Activated naive CD4-positive, alpha-beta T cell treated with anti-CD3 and anti-CD28 coated beads for 36 hours (primary cell): ENCODE measurements at regions not wholly inside any gene's neighbourhood (a gene's known extent, or its start where the extent isn't known, plus 50 kb on each side); places are given as distances from the start of the nearest gene placed in this dataset.

Experiments used
- CTCF ChIA-PET: fragments of 350-600 bp; sonication (Branson Sonifier 250); formaldehyde crosslinking; loops from one replicate; lab custom pipeline; 2021; ENCODE audit warnings: antibody characterized with exemption; lab: Charles Lee
- DNase-seq: peaks from one replicate; pipeline ENCODE4 v3.0.0-alpha.2; 2020
- H3K27ac Mint-ChIP-seq: one replicate; pipeline ENCODE4 v1.8.0; 2021; ENCODE audit warnings: mild to moderate bottlenecking, mixed read lengths
- H3K27me3 Mint-ChIP-seq: one replicate; pipeline ENCODE4 v1.8.0; 2021; ENCODE audit warnings: low read depth, mixed read lengths
- H3K36me3 Mint-ChIP-seq: one replicate; pipeline ENCODE4 v1.8.0; 2021; ENCODE audit warnings: low read depth, mixed read lengths
- H3K4me1 Mint-ChIP-seq: one replicate; pipeline ENCODE4 v1.8.0; 2021; ENCODE audit warnings: low read depth, mixed read lengths
- H3K4me3 Mint-ChIP-seq: one replicate; pipeline ENCODE4 v1.8.0; 2021; ENCODE audit warnings: mild to moderate bottlenecking, moderate library complexity, mixed read lengths
- H3K9me3 Mint-ChIP-seq: one replicate; pipeline ENCODE4 v1.8.0; 2021; ENCODE audit warnings: mixed read lengths
- intact Hi-C: fragments of 100-400 bp; cut with micrococcal nuclease; formaldehyde crosslinking; loops from one replicate; pipeline ENCODE4 v1.15.1; 2023

- CTCF ChIA-PET: no interaction called here
- no peak for DNase-seq
- H3K27ac Mint-ChIP-seq: no peak overlapping the region
- intact Hi-C loops: no loop called here
- no peak overlapping the region for H3K4me3 Mint-ChIP-seq
- H3K36me3 Mint-ChIP-seq: no peaks in the 10 kb centered on the region
- H3K27me3 Mint-ChIP-seq: no peaks in the 10 kb centered on the region
- no peaks in the 10 kb centered on the region for H3K9me3 Mint-ChIP-seq
- H3K4me1 Mint-ChIP-seq: no peaks in the 10 kb centered on the region
These were observed 483.2 kb upstream of the GYPC start for GRCh38 chr2:126172631-126173184.

- no peak overlapping the region for H3K27ac Mint-ChIP-seq
- no peaks in the 10 kb centered on the region for H3K9me3 Mint-ChIP-seq
- no peak for DNase-seq
- CTCF ChIA-PET: interaction anchor here (0.6 kb wide), 1 partner anchor 18 kb away, joined by 5 read pairs; no protein-coding TSS in a partner anchor
- no peaks in the 10 kb centered on the region for H3K36me3 Mint-ChIP-seq
- intact Hi-C loops: no loop called here
- H3K4me1 Mint-ChIP-seq: no peaks in the 10 kb centered on the region
- H3K27me3 Mint-ChIP-seq: no peaks in the 10 kb centered on the region
- no peak overlapping the region for H3K4me3 Mint-ChIP-seq
These were observed 480.7 kb upstream of the GYPC start for GRCh38 chr2:126175222-126175621.

GRCh38 chr2:126177479-126177878 is 478.5 kb upstream of the GYPC start:
- Mint-ChIP-seq H3K27me3 (no peaks in the 10 kb centered on the region), H3K9me3 (no peaks in the 10 kb centered on the region), H3K36me3 (no peaks in the 10 kb centered on the region), H3K27ac (no peak overlapping the region), H3K4me1 (no peaks in the 10 kb centered on the region), H3K4me3 (no peak overlapping the region)
- intact Hi-C loops: no loop called here
- DNase-seq: no peak
- CTCF ChIA-PET: no interaction called here

- H3K4me3 Mint-ChIP-seq: no peak overlapping the region
- H3K27ac Mint-ChIP-seq: no peak overlapping the region
- CTCF ChIA-PET: no interaction called here
- no peaks in the 10 kb centered on the region for H3K4me1 Mint-ChIP-seq
- DNase-seq: no peak
- H3K36me3 Mint-ChIP-seq: no peaks in the 10 kb centered on the region
- intact Hi-C loops: no loop called here
- H3K9me3 Mint-ChIP-seq: no peaks in the 10 kb centered on the region
- peaks cover 6% of the 10 kb centered on the region for H3K27me3 Mint-ChIP-seq
These were observed 468.3 kb upstream of the GYPC start for GRCh38 chr2:126187668-126188067.

GRCh38 chr2:126189527-126189926 is 466.4 kb upstream of the GYPC start:
- Mint-ChIP-seq H3K36me3 (no peaks in the 10 kb centered on the region), H3K4me1 (no peaks in the 10 kb centered on the region), H3K27me3 (peaks cover 6% of the 10 kb centered on the region), H3K9me3 (no peaks in the 10 kb centered on the region), H3K27ac (no peak overlapping the region), H3K4me3 (no peak overlapping the region)
- no peak for DNase-seq
- intact Hi-C loops: no loop called here
- CTCF ChIA-PET: no interaction called here

- H3K27me3 Mint-ChIP-seq: no peaks in the 10 kb centered on the region
- no peaks in the 10 kb centered on the region for H3K36me3 Mint-ChIP-seq
- H3K27ac Mint-ChIP-seq: no peak overlapping the region
- DNase-seq: no peak
- H3K9me3 Mint-ChIP-seq: peaks cover 3% of the 10 kb centered on the region
- intact Hi-C loops: no loop called here
- CTCF ChIA-PET: no interaction called here
- H3K4me1 Mint-ChIP-seq: no peaks in the 10 kb centered on the region
- no peak overlapping the region for H3K4me3 Mint-ChIP-seq
These were observed 455.4 kb upstream of the GYPC start for GRCh38 chr2:126200538-126200937.

- H3K36me3 Mint-ChIP-seq: no peaks in the 10 kb centered on the region
- H3K4me3 Mint-ChIP-seq: no peak overlapping the region
- H3K27ac Mint-ChIP-seq: no peak overlapping the region
- H3K27me3 Mint-ChIP-seq: no peaks in the 10 kb centered on the region
- H3K9me3 Mint-ChIP-seq: no peaks in the 10 kb centered on the region
- intact Hi-C loops: no loop called here
- H3K4me1 Mint-ChIP-seq: no peaks in the 10 kb centered on the region
- no peak for DNase-seq
- CTCF ChIA-PET: no interaction called here
These were observed 447.7 kb upstream of the GYPC start for GRCh38 chr2:126208266-126208665.

GRCh38 chr2:126212735-126213134 is 443.2 kb upstream of the GYPC start:
- CTCF ChIA-PET: no interaction called here
- Mint-ChIP-seq H3K9me3 (no peaks in the 10 kb centered on the region), H3K36me3 (no peaks in the 10 kb centered on the region), H3K4me1 (no peaks in the 10 kb centered on the region), H3K27ac (no peak overlapping the region), H3K27me3 (peaks cover 3% of the 10 kb centered on the region), H3K4me3 (no peak overlapping the region)
- intact Hi-C loops: no loop called here
- DNase-seq: no peak

- Mint-ChIP-seq H3K4me1 (no peaks in the 10 kb centered on the region), H3K27ac (no peak overlapping the region), H3K36me3 (no peaks in the 10 kb centered on the region), H3K9me3 (no peaks in the 10 kb centered on the region), H3K27me3 (peaks cover 13% of the 10 kb centered on the region), H3K4me3 (no peak overlapping the region)
- DNase-seq: no peak
- intact Hi-C loops: no loop called here
- CTCF ChIA-PET: no interaction called here
These were observed 436.9 kb upstream of the GYPC start for GRCh38 chr2:126219081-126219480.

- intact Hi-C loops: no loop called here
- Mint-ChIP-seq H3K27ac (no peak overlapping the region), H3K9me3 (no peaks in the 10 kb centered on the region), H3K27me3 (peaks cover 15% of the 10 kb centered on the region), H3K4me1 (no peaks in the 10 kb centered on the region), H3K4me3 (no peak overlapping the region), H3K36me3 (no peaks in the 10 kb centered on the region)
- CTCF ChIA-PET: no interaction called here
- DNase-seq: no peak
These were observed 435.6 kb upstream of the GYPC start for GRCh38 chr2:126220331-126220730.

- Mint-ChIP-seq H3K27ac (no peak overlapping the region), H3K9me3 (no peaks in the 10 kb centered on the region), H3K27me3 (peaks cover 15% of the 10 kb centered on the region), H3K36me3 (no peaks in the 10 kb centered on the region), H3K4me3 (no peak overlapping the region), H3K4me1 (no peaks in the 10 kb centered on the region)
- intact Hi-C loops: no loop called here
- CTCF ChIA-PET: no interaction called here
- no peak for DNase-seq
These were observed 434.5 kb upstream of the GYPC start for GRCh38 chr2:126221506-126221905.

GRCh38 chr2:126222278-126222677 is 433.7 kb upstream of the GYPC start:
- Mint-ChIP-seq H3K4me1 (no peaks in the 10 kb centered on the region), H3K27ac (peak overlapping the region; percentile 9), H3K36me3 (no peaks in the 10 kb centered on the region), H3K4me3 (no peak overlapping the region), H3K9me3 (no peaks in the 10 kb centered on the region), H3K27me3 (peaks cover 15% of the 10 kb centered on the region)
- no peak for DNase-seq
- intact Hi-C loops: no loop called here
- CTCF ChIA-PET: no interaction called here

GRCh38 chr2:126224776-126225175 is 431.2 kb upstream of the GYPC start:
- DNase-seq: no peak
- no peaks in the 10 kb centered on the region for H3K4me1 Mint-ChIP-seq
- H3K9me3 Mint-ChIP-seq: peaks cover 4% of the 10 kb centered on the region
- no peak overlapping the region for H3K4me3 Mint-ChIP-seq
- H3K27me3 Mint-ChIP-seq: peaks cover 7% of the 10 kb centered on the region
- H3K27ac Mint-ChIP-seq: no peak overlapping the region
- intact Hi-C loops: no loop called here
- no peaks in the 10 kb centered on the region for H3K36me3 Mint-ChIP-seq
- CTCF ChIA-PET: no interaction called here

GRCh38 chr2:126227250-126227649 is 428.7 kb upstream of the GYPC start:
- H3K27me3 Mint-ChIP-seq: peaks cover 2% of the 10 kb centered on the region
- intact Hi-C loops: no loop called here

More at GRCh38 chr2:126227250-126227649, 428.7 kb upstream of the GYPC start:
- Mint-ChIP-seq H3K4me1 (no peaks in the 10 kb centered on the region), H3K9me3 (peaks cover 4% of the 10 kb centered on the region), H3K27ac (no peak overlapping the region), H3K4me3 (no peak overlapping the region), H3K36me3 (no peaks in the 10 kb centered on the region)
- CTCF ChIA-PET: no interaction called here
- no peak for DNase-seq
